ENCODE measurements at regions not wholly inside any gene's neighbourhood (a gene's known extent, or its start where the extent isn't known, plus 50 kb on each side); places are given as distances from the start of the nearest gene placed in this dataset.

GRCh38 chr12:25734529-25735180, 181.6 kb upstream of the LMNTD1 start:
- Histone ChIP-seq H3K36me3 (ENCODE audit: insufficient read depth, low read length) (no peaks in the 10 kb centered on the region), H2AFZ (ENCODE audit: low read depth, low read length) (no peak overlapping the region), H3K4me2 (ENCODE audit: low read length) (no peak overlapping the region), H3K27me3 (ENCODE audit: insufficient read depth, low read length) (no peaks in the 10 kb centered on the region), H3K4me1 (ENCODE audit: insufficient read depth, low read length) (no peaks in the 10 kb centered on the region), H3K27ac (ENCODE audit: low read depth, low read length) (no peak overlapping the region), H4K20me1 (ENCODE audit: insufficient read depth, low read length) (no peaks in the 10 kb centered on the region), H3K9ac (ENCODE audit: low read length) (no peak overlapping the region), H3K4me3 (ENCODE audit: insufficient read depth, low read depth, low read length) (no peak overlapping the region), H3K9me3 (ENCODE audit: insufficient read depth, low read depth, low read length) (no peaks in the 10 kb centered on the region), H3K79me2 (ENCODE audit: insufficient read depth, low read length) (no peaks in the 10 kb centered on the region)
- TF ChIP-seq CTCF (IDR thresholded peaks at IDR 0.05; ENCODE audit: insufficient read depth, low read depth, low read length) (no peak), EZH2 (IDR thresholded peaks at IDR 0.05; ENCODE audit: insufficient read depth, low read length) (no peak)
- H3K4me3 Mint-ChIP-seq (ENCODE audit: unreplicated experiment) = no peak overlapping the region
- peaks cover 9% of the 10 kb centered on the region for H3K4me1 Mint-ChIP-seq (ENCODE audit: low read depth, unreplicated experiment)
- no peaks in the 10 kb centered on the region for H3K36me3 Mint-ChIP-seq (ENCODE audit: low read depth, unreplicated experiment)
- DNase-seq (ENCODE audit: low read depth) = no peak
- H3K27me3 Mint-ChIP-seq (ENCODE audit: low read depth, unreplicated experiment) = no peaks in the 10 kb centered on the region
- H3K9me3 Mint-ChIP-seq (ENCODE audit: unreplicated experiment) = peaks cover 9% of the 10 kb centered on the region
- no peak overlapping the region for H3K27ac Mint-ChIP-seq (ENCODE audit: unreplicated experiment)
- no peak for FAIRE-seq

- Histone ChIP-seq H2AFZ (ENCODE audit: low read depth, low read length) (no peak overlapping the region), H4K20me1 (ENCODE audit: insufficient read depth, low read length) (no peaks in the 10 kb centered on the region), H3K27me3 (ENCODE audit: insufficient read depth, low read length) (no peaks in the 10 kb centered on the region), H3K4me1 (ENCODE audit: insufficient read depth, low read length) (no peaks in the 10 kb centered on the region), H3K27ac (ENCODE audit: low read depth, low read length) (no peak overlapping the region), H3K4me3 (ENCODE audit: insufficient read depth, low read depth, low read length) (no peak overlapping the region), H3K79me2 (ENCODE audit: insufficient read depth, low read length) (no peaks in the 10 kb centered on the region), H3K9me3 (ENCODE audit: insufficient read depth, low read depth, low read length) (no peaks in the 10 kb centered on the region), H3K4me2 (ENCODE audit: low read length) (no peak overlapping the region), H3K36me3 (ENCODE audit: insufficient read depth, low read length) (no peaks in the 10 kb centered on the region), H3K9ac (ENCODE audit: low read length) (no peak overlapping the region)
- no peak for TF ChIP-seq CTCF (IDR thresholded peaks at IDR 0.05; ENCODE audit: insufficient read depth, low read depth, low read length)
- TF ChIP-seq EZH2 (IDR thresholded peaks at IDR 0.05; ENCODE audit: insufficient read depth, low read length) = no peak
- Mint-ChIP-seq H3K4me1 (ENCODE audit: low read depth, unreplicated experiment) (no peaks in the 10 kb centered on the region), H3K27me3 (ENCODE audit: low read depth, unreplicated experiment) (no peaks in the 10 kb centered on the region), H3K27ac (ENCODE audit: unreplicated experiment) (no peak overlapping the region), H3K36me3 (ENCODE audit: low read depth, unreplicated experiment) (no peaks in the 10 kb centered on the region), H3K4me3 (ENCODE audit: unreplicated experiment) (no peak overlapping the region), H3K9me3 (ENCODE audit: unreplicated experiment) (peaks cover 3% of the 10 kb centered on the region)
- no peak for FAIRE-seq
- DNase-seq (ENCODE audit: low read depth) = no peak
These were observed 187.5 kb upstream of the LMNTD1 start for GRCh38 chr12:25740617-25741016.

- Histone ChIP-seq H3K27ac (ENCODE audit: low read depth, low read length) (no peak overlapping the region), H3K27me3 (ENCODE audit: insufficient read depth, low read length) (no peaks in the 10 kb centered on the region), H3K36me3 (ENCODE audit: insufficient read depth, low read length) (no peaks in the 10 kb centered on the region), H2AFZ (ENCODE audit: low read depth, low read length) (no peak overlapping the region), H3K4me3 (ENCODE audit: insufficient read depth, low read depth, low read length) (no peak overlapping the region), H3K79me2 (ENCODE audit: insufficient read depth, low read length) (no peaks in the 10 kb centered on the region), H3K4me2 (ENCODE audit: low read length) (no peak overlapping the region), H4K20me1 (ENCODE audit: insufficient read depth, low read length) (no peaks in the 10 kb centered on the region), H3K9ac (ENCODE audit: low read length) (no peak overlapping the region), H3K4me1 (ENCODE audit: insufficient read depth, low read length) (no peaks in the 10 kb centered on the region), H3K9me3 (ENCODE audit: insufficient read depth, low read depth, low read length) (no peaks in the 10 kb centered on the region)
- no peak for TF ChIP-seq EZH2 (IDR thresholded peaks at IDR 0.05; ENCODE audit: insufficient read depth, low read length)
- no peak for TF ChIP-seq CTCF (IDR thresholded peaks at IDR 0.05; ENCODE audit: insufficient read depth, low read depth, low read length)
- Mint-ChIP-seq H3K27ac (ENCODE audit: unreplicated experiment) (no peak overlapping the region), H3K9me3 (ENCODE audit: unreplicated experiment) (peaks cover 3% of the 10 kb centered on the region), H3K4me3 (ENCODE audit: unreplicated experiment) (no peak overlapping the region), H3K27me3 (ENCODE audit: low read depth, unreplicated experiment) (no peaks in the 10 kb centered on the region), H3K36me3 (ENCODE audit: low read depth, unreplicated experiment) (no peaks in the 10 kb centered on the region), H3K4me1 (ENCODE audit: low read depth, unreplicated experiment) (no peaks in the 10 kb centered on the region)
- DNase-seq (ENCODE audit: low read depth) = no peak
- no peak for FAIRE-seq
These were observed 188.8 kb upstream of the LMNTD1 start for GRCh38 chr12:25741917-25742316.
